Nephron progenitor cell (in vitro differentiated cells): ENCODE measurements at regions not wholly inside any gene's neighbourhood (a gene's known extent, or its start where the extent isn't known, plus 50 kb on each side); places are given as distances from the start of the nearest gene placed in this dataset.
A peak's percentile ranks its signal among the peaks of the same experiment; 100 is the strongest.

Experiments used
- DNase-seq: peaks from one replicate; pipeline ENCODE4 v3.0.0; 2021
- H3K27ac Mint-ChIP-seq: 2 replicates; pipeline ENCODE4 v1.8.0; 2021; ENCODE audit warnings: mild to moderate bottlenecking, moderate library complexity, mixed read lengths
- H3K27me3 Mint-ChIP-seq: 2 replicates; pipeline ENCODE4 v1.8.0; 2021; ENCODE audit warnings: mild to moderate bottlenecking, low read depth, mixed read lengths; ENCODE audit not compliant: poor library complexity
- H3K36me3 Mint-ChIP-seq: 2 replicates; pipeline ENCODE4 v1.8.0; 2021; ENCODE audit warnings: low read depth, mixed read lengths
- H3K4me1 Mint-ChIP-seq: 2 replicates; pipeline ENCODE4 v1.8.0; 2021; ENCODE audit warnings: mixed read lengths
- H3K4me3 Mint-ChIP-seq: 2 replicates; pipeline ENCODE4 v1.8.0; 2021; ENCODE audit warnings: mild to moderate bottlenecking, moderate library complexity, mixed read lengths
- H3K9me3 Mint-ChIP-seq: 2 replicates; pipeline ENCODE4 v1.8.0; 2021; ENCODE audit warnings: mild to moderate bottlenecking, moderate library complexity, mixed read lengths
- TF ChIP-seq, protein P1 (sequence below): fragments of 200-600 bp; sonication (generic); IDR thresholded peaks from 2 replicates; pipeline ENCODE4 v1.5.0; 2021; ENCODE audit warnings: antibody characterized with exemption

- H3K36me3 Mint-ChIP-seq: no peaks in the 10 kb centered on the region
- no peaks in the 10 kb centered on the region for H3K9me3 Mint-ChIP-seq
- no peaks in the 10 kb centered on the region for H3K4me1 Mint-ChIP-seq
- no peak for DNase-seq
- TF ChIP-seq, protein P1, sequence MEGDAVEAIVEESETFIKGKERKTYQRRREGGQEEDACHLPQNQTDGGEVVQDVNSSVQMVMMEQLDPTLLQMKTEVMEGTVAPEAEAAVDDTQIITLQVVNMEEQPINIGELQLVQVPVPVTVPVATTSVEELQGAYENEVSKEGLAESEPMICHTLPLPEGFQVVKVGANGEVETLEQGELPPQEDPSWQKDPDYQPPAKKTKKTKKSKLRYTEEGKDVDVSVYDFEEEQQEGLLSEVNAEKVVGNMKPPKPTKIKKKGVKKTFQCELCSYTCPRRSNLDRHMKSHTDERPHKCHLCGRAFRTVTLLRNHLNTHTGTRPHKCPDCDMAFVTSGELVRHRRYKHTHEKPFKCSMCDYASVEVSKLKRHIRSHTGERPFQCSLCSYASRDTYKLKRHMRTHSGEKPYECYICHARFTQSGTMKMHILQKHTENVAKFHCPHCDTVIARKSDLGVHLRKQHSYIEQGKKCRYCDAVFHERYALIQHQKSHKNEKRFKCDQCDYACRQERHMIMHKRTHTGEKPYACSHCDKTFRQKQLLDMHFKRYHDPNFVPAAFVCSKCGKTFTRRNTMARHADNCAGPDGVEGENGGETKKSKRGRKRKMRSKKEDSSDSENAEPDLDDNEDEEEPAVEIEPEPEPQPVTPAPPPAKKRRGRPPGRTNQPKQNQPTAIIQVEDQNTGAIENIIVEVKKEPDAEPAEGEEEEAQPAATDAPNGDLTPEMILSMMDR: no peak
- H3K27me3 Mint-ChIP-seq: no peaks in the 10 kb centered on the region
- peak overlapping the region; percentile 26 for H3K27ac Mint-ChIP-seq
- H3K4me3 Mint-ChIP-seq: no peak overlapping the region
These were observed 860.0 kb downstream of the RPS29 start for GRCh38 chr14:48726080-48726642.

- H3K36me3 Mint-ChIP-seq: no peaks in the 10 kb centered on the region
- no peak for DNase-seq
- H3K27me3 Mint-ChIP-seq: no peaks in the 10 kb centered on the region
- no peaks in the 10 kb centered on the region for H3K9me3 Mint-ChIP-seq
- TF ChIP-seq, protein P1: no peak
- no peak overlapping the region for H3K27ac Mint-ChIP-seq
- H3K4me3 Mint-ChIP-seq: no peak overlapping the region
- no peaks in the 10 kb centered on the region for H3K4me1 Mint-ChIP-seq
These were observed 861.0 kb downstream of the RPS29 start for GRCh38 chr14:48725051-48725734.

GRCh38 chr14:48723841-48724495, 862.2 kb downstream of the RPS29 start:
- H3K36me3 Mint-ChIP-seq: no peaks in the 10 kb centered on the region
- no peaks in the 10 kb centered on the region for H3K27me3 Mint-ChIP-seq
- H3K4me1 Mint-ChIP-seq: no peaks in the 10 kb centered on the region
- H3K9me3 Mint-ChIP-seq: no peaks in the 10 kb centered on the region
- no peak overlapping the region for H3K4me3 Mint-ChIP-seq
- TF ChIP-seq, protein P1: no peak
- H3K27ac Mint-ChIP-seq: no peak overlapping the region
- no peak for DNase-seq

DNA sequence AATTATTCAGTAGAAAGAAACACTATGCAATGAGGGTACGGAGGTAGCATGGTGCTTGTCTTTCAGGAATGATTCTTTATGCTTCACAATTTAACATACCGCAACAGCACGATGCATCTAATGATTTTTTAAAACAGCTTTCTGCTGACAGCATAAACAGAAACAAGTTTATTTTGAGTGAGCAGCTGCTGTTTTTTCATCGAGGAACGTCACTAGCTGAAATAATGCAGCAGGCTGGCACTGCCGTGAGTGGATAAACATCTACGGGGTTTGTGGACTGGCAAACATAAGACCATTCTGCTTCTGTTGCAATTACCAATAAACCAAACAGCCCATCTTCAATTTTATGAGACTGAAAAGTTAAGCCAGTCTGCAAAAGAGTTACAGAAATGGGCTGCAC, 871.8 kb downstream of the RPS29 start:
- Mint-ChIP-seq H3K27ac (no peak overlapping the region), H3K4me1 (no peaks in the 10 kb centered on the region), H3K4me3 (no peak overlapping the region), H3K27me3 (no peaks in the 10 kb centered on the region), H3K36me3 (no peaks in the 10 kb centered on the region), H3K9me3 (no peaks in the 10 kb centered on the region)
- TF ChIP-seq, protein P1: no peak
- DNase-seq: no peak

GRCh38 chr14:48710133-48710532, 876.0 kb downstream of the RPS29 start:
- no peak overlapping the region for H3K27ac Mint-ChIP-seq
- H3K36me3 Mint-ChIP-seq: no peaks in the 10 kb centered on the region
- no peaks in the 10 kb centered on the region for H3K9me3 Mint-ChIP-seq
- no peak for DNase-seq
- no peak overlapping the region for H3K4me3 Mint-ChIP-seq
- H3K4me1 Mint-ChIP-seq: no peaks in the 10 kb centered on the region
- H3K27me3 Mint-ChIP-seq: no peaks in the 10 kb centered on the region
- TF ChIP-seq, protein P1: no peak
